ENCODE measurements at regions not wholly inside any gene's neighbourhood (a gene's known extent, or its start where the extent isn't known, plus 50 kb on each side); places are given as distances from the start of the nearest gene placed in this dataset.

GRCh38 chr4:34094114-34094513 is 2150.2 kb downstream of the ARAP2 start:
- no peak for TF ChIP-seq POLR2A (IDR thresholded peaks at IDR 0.05; ENCODE audit: low read length)
- TF ChIP-seq GATA1 (IDR thresholded peaks at IDR 0.05; ENCODE audit: low read depth, low read length) = no peak
